Ovary (tissue), 7 donors: ENCODE measurements at regions not wholly inside any gene's neighbourhood (a gene's known extent, or its start where the extent isn't known, plus 50 kb on each side); places are given as distances from the start of the nearest gene placed in this dataset.

Experiments
- DNase-seq, 5 donors: peaks; one replicate each; pipeline ENCODE4 v3.0.0-alpha.2; 2019 to 2020
- H3K27ac ChIP-seq, 2 donors: fragments of 200-600 bp; one replicate each; pipeline versions ENCODE4 v1.5.1 to v1.8.0; 2019 to 2022
- H3K27me3 ChIP-seq: fragments of 200-600 bp; one replicate; pipeline ENCODE4 v1.8.0; 2022
- H3K36me3 ChIP-seq: fragments of 200-600 bp; sonication (generic); one replicate; pipeline ENCODE4 v1.5.1; 2019
- H3K4me1 ChIP-seq: one replicate; pipeline ENCODE4 v1.8.1; 2013; ENCODE audit warnings: mild to moderate bottlenecking, moderate library complexity; ENCODE audit not compliant: insufficient read depth
- H3K4me3 ChIP-seq: fragments of 200-600 bp; sonication (generic); one replicate; pipeline ENCODE4 v1.5.1; 2017
- H3K9me3 ChIP-seq, 2 donors: fragments of 200-600 bp in 1 of 2; sonication (generic) in 1 of 2; one replicate each; pipeline versions ENCODE4 v1.5.1 to v1.8.1; 2013 to 2019; ENCODE audit warnings: mild to moderate bottlenecking in 1 of 2, moderate library complexity in 1 of 2
- EP300 ChIP-seq: sonication (generic); formaldehyde crosslinking; IDR thresholded peaks from one replicate; pipeline ENCODE4 v1.6.1; 2017; ENCODE audit warnings: antibody characterized with exemption
- POLR2A ChIP-seq: fragments of 450-650 bp; IDR thresholded peaks from one replicate; pipeline ENCODE4 v1.6.1; 2017; ENCODE audit warnings: antibody characterized with exemption, mild to moderate bottlenecking, moderate library complexity
- WGBS, 3 donors: extraction: QIAGEN DNeasy Blood & Tissue Kit in 1 of 3; methylation state at CpG; one replicate each; pipeline versions ENCODE4 v1.1.5 to v1.1.7; 2013 to 2017; 5-methylcytosine and 5-hydroxymethylcytosine counted together
- intact Hi-C, 4 donors: fragments of 100-400 bp; cut with DNase I; formaldehyde crosslinking; loops; one replicate each; pipeline versions ENCODE4 v1.11.0 to v1.15.1; 2022 to 2023
- TF ChIP-seq, protein P1 (sequence below), 3 donors: fragments of 450-650 bp in 2 of 3; fragments of 200-600 bp in 1 of 3; IDR thresholded peaks; one replicate each; pipeline versions ENCODE4 v1.5.1 to v1.8.0; 2016 to 2022; ENCODE audit warnings: antibody characterized with exemption in 3 of 3, mild to moderate bottlenecking in 1 of 3
- donor health status: DM: no; HTN: no; CAD: no; lungs with moderate emphysema.
- donor health status: DM: no; HTN: no; CAD: no.
- donor health status: Bipolar disorder and iron deficiency.
- donor health status: DM: no; HTN: no; CAD: no.
- donor health status: DM: yes; HTN: yes; CAD: no.

- intact Hi-C loops = no loop called here
- peaks cover 2% of the 10 kb centered on the region for H3K27me3 ChIP-seq
- H3K4me3 ChIP-seq = no peak overlapping the region
- no peaks in the 10 kb centered on the region for H3K4me1 ChIP-seq
- no peaks in the 10 kb centered on the region for H3K36me3 ChIP-seq
- DNase-seq = no peak
- no peaks in the 10 kb centered on the region for H3K9me3 ChIP-seq
- no peak for TF ChIP-seq POLR2A
- TF ChIP-seq, protein P1, sequence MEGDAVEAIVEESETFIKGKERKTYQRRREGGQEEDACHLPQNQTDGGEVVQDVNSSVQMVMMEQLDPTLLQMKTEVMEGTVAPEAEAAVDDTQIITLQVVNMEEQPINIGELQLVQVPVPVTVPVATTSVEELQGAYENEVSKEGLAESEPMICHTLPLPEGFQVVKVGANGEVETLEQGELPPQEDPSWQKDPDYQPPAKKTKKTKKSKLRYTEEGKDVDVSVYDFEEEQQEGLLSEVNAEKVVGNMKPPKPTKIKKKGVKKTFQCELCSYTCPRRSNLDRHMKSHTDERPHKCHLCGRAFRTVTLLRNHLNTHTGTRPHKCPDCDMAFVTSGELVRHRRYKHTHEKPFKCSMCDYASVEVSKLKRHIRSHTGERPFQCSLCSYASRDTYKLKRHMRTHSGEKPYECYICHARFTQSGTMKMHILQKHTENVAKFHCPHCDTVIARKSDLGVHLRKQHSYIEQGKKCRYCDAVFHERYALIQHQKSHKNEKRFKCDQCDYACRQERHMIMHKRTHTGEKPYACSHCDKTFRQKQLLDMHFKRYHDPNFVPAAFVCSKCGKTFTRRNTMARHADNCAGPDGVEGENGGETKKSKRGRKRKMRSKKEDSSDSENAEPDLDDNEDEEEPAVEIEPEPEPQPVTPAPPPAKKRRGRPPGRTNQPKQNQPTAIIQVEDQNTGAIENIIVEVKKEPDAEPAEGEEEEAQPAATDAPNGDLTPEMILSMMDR (IDR thresholded peaks at IDR 0.05) = no peak
- TF ChIP-seq EP300 = no peak
- H3K27ac ChIP-seq = no peak overlapping the region
- 13 to 17% (median 17%) methylated on average over 1 of the region's 1 CpG for WGBS, 3 donors
Observed at GRCh38 chr1:188817814-188818213, 1659.8 kb downstream of the BRINP3 start.

- no peak overlapping the region for H3K27ac ChIP-seq
- 54 to 72% (median 68%) methylated on average over 2 of the region's 2 CpGs for WGBS, 3 donors
- TF ChIP-seq POLR2A = no peak
- no peak for TF ChIP-seq EP300
- TF ChIP-seq, protein P1 (IDR thresholded peaks at IDR 0.05) = no peak
- peaks cover 2% of the 10 kb centered on the region for H3K27me3 ChIP-seq
- H3K4me3 ChIP-seq = no peak overlapping the region
- DNase-seq = no peak
- H3K36me3 ChIP-seq = no peaks in the 10 kb centered on the region
- no peaks in the 10 kb centered on the region for H3K9me3 ChIP-seq
- intact Hi-C loops = no loop called here
- H3K4me1 ChIP-seq = no peaks in the 10 kb centered on the region
Observed at GRCh38 chr1:188822248-188822647, 1655.4 kb downstream of the BRINP3 start.

DNA sequence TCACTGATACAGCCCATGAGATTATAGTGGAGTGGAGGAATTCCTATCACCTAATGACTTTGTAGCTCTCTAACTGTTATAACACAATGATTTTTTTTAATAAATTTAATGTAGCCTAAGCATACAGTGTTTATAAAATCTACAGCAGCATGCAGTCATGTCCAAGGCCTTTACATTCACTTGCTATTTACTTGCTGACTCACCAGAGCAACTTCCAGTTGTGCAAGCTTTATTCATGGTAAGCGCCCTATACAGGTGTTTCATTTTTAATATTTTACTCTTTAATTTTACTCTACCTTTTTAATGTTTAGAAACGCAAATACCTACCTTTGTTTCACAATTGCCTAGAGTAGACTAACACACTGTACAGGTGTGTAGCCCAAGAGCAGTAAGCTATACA is 1652.2 kb downstream of the BRINP3 start:
- TF ChIP-seq EP300 = no peak
- TF ChIP-seq, protein P1 (IDR thresholded peaks at IDR 0.05) = no peak

GRCh38 chr1:188826800-188827199 is 1650.9 kb downstream of the BRINP3 start:
- Histone ChIP-seq H3K27me3 (no peaks in the 10 kb centered on the region), H3K27ac (no peak overlapping the region), H3K4me3 (no peak overlapping the region), H3K9me3 (no peaks in the 10 kb centered on the region), H3K36me3 (no peaks in the 10 kb centered on the region), H3K4me1 (no peaks in the 10 kb centered on the region)
- intact Hi-C loops = loop anchor here in 1 of 4 donors (5.0 kb wide), 1 partner anchor 1646 kb away; no protein-coding TSS in a partner anchor
- TF ChIP-seq POLR2A (no peak), EP300 (no peak)
- TF ChIP-seq, protein P1 (IDR thresholded peaks at IDR 0.05) = no peak
- no peak for DNase-seq

More for the DNA sequence above, 1652.2 kb downstream of the BRINP3 start:
- H3K36me3 ChIP-seq = no peaks in the 10 kb centered on the region
- DNase-seq = no peak
- WGBS, 3 donors = 93 to 97% (median 95%) methylated on average over 2 of the region's 2 CpGs
- no peak overlapping the region for H3K27ac ChIP-seq
- H3K27me3 ChIP-seq = no peaks in the 10 kb centered on the region
- H3K9me3 ChIP-seq = no peaks in the 10 kb centered on the region
- H3K4me3 ChIP-seq = no peak overlapping the region
- no peaks in the 10 kb centered on the region for H3K4me1 ChIP-seq
- intact Hi-C loops = loop anchor here in 1 of 4 donors (5.0 kb wide), 1 partner anchor 1647 kb away; no protein-coding TSS in a partner anchor
